GM12865 (cell line): ENCODE measurements at regions not wholly inside any gene's neighbourhood (a gene's known extent, or its start where the extent isn't known, plus 50 kb on each side); places are given as distances from the start of the nearest gene placed in this dataset.
"Not testable (repeated sequence)": the region's sequence is repeated elsewhere in the genome, so short reads cannot be mapped to it uniquely, and the experiment has no call there.

ENCODE experiments used
- DNase-seq: peaks from one replicate; pipeline ENCODE4 v3.0.0; 2010; ENCODE audit warnings: low read depth
- H3K4me3 ChIP-seq: 2 replicates; pipeline ENCODE4 v1.5.1; 2011; ENCODE audit warnings: mild to moderate bottlenecking, low read depth, low read length, control low read depth
- CTCF ChIP-seq: IDR thresholded peaks from 2 replicates; pipeline ENCODE4 v1.5.1; 2011; ENCODE audit warnings: low read length, control low read depth, low read depth, inconsistent platforms; ENCODE audit not compliant: insufficient read depth; ENCODE audit errors: missing control alignments

GRCh38 chr3:8156831-8157230 lies 344.8 kb upstream of the LMCD1 start:
- no peak overlapping the region for H3K4me3 ChIP-seq
- no peak for TF ChIP-seq CTCF
- no peak for DNase-seq

GRCh38 chr3:8157640-8158039 lies 344.0 kb upstream of the LMCD1 start:
- TF ChIP-seq CTCF, result no peak
- no peak for DNase-seq
- no peak overlapping the region for H3K4me3 ChIP-seq

GRCh38 chr3:8164145-8164544 lies 337.5 kb upstream of the LMCD1 start:
- DNase-seq, result no peak
- H3K4me3 ChIP-seq, result no peak overlapping the region
- no peak for TF ChIP-seq CTCF

- no peak for TF ChIP-seq CTCF
- no peak overlapping the region for H3K4me3 ChIP-seq
- DNase-seq, result no peak
Measured at GRCh38 chr3:8166014-8166413, 335.6 kb upstream of the LMCD1 start.

GRCh38 chr3:8170971-8171508 lies 330.6 kb upstream of the LMCD1 start:
- no peak overlapping the region for H3K4me3 ChIP-seq
- no peak for DNase-seq
- no peak for TF ChIP-seq CTCF

GRCh38 chr3:8173892-8174291 lies 327.7 kb upstream of the LMCD1 start:
- no peak for TF ChIP-seq CTCF
- DNase-seq, result no peak

GRCh38 chr3:8176759-8177483 lies 324.7 kb upstream of the LMCD1 start:
- DNase-seq, result not testable (repeated sequence)

More at GRCh38 chr3:8173892-8174291, 327.7 kb upstream of the LMCD1 start:
- no peak overlapping the region for H3K4me3 ChIP-seq

GRCh38 chr3:8178516-8178915 lies 323.1 kb upstream of the LMCD1 start:
- not testable (repeated sequence) for H3K4me3 ChIP-seq, DNase-seq

More at GRCh38 chr3:8176759-8177483, 324.7 kb upstream of the LMCD1 start:
- H3K4me3 ChIP-seq, result not testable (repeated sequence)
